H1 (cell line): ENCODE measurements at regions not wholly inside any gene's neighbourhood (a gene's known extent, or its start where the extent isn't known, plus 50 kb on each side); places are given as distances from the start of the nearest gene placed in this dataset.

Experiments
- CTCF ChIA-PET: fragments of 300-600 bp; sonication (Branson Sonifier 250); formaldehyde crosslinking; loops from one replicate; lab custom pipeline; 2021; ENCODE audit not compliant: partially characterized antibody; lab: Charles Lee
- POLR2A ChIA-PET: fragments of 300-600 bp; sonication (Branson Sonifier 250); formaldehyde crosslinking; loops from one replicate; lab custom pipeline; 2021; ENCODE audit warnings: inconsistent platforms; ENCODE audit not compliant: partially characterized antibody; lab: Charles Lee
- DNase-seq, 2 experiments: peaks; one replicate each; pipeline versions ENCODE4 v3.0.0 to v3.0.0-alpha.2; 2010 to 2022; ENCODE audit warnings: low spot score in 2 of 2, low read depth in 1 of 2, mixed read lengths in 1 of 2
- FAIRE-seq: peaks from 2 replicates; lab custom pipeline; 2011; peaks lifted over from hg19 to GRCh38; lab: Jason Lieb, UNC
- H2AFZ ChIP-seq: 2 replicates; pipeline ENCODE4 v1.8.1; 2012; ENCODE audit warnings: low read length, inconsistent platforms
- H2AK5ac ChIP-seq: 2 replicates; pipeline ENCODE4 v1.6.1; 2013; ENCODE audit warnings: low read depth, low read length
- H2BK120ac ChIP-seq: replicated peaks from 2 replicates; pipeline ENCODE3; 2013; ENCODE audit warnings: low read depth, low read length, inconsistent platforms
- H2BK12ac ChIP-seq: 2 replicates; pipeline ENCODE4 v1.6.1; 2013; ENCODE audit warnings: low read depth, low read length
- H2BK15ac ChIP-seq: 2 replicates; pipeline ENCODE4 v1.6.1; 2013; ENCODE audit warnings: low read length
- H2BK20ac ChIP-seq: 2 replicates; pipeline ENCODE4 v1.6.1; 2013; ENCODE audit warnings: low read length
- H2BK5ac ChIP-seq: 2 replicates; pipeline ENCODE4 v1.6.1; 2013; ENCODE audit warnings: low read depth, low read length
- H3K14ac ChIP-seq: 2 replicates; pipeline ENCODE4 v1.6.1; 2013; ENCODE audit warnings: inconsistent platforms; ENCODE audit not compliant: insufficient read length
- H3K18ac ChIP-seq: 2 replicates; pipeline ENCODE4 v1.6.1; 2013; ENCODE audit warnings: low read length; ENCODE audit errors: extremely low read depth
- H3K23ac ChIP-seq: 2 replicates; pipeline ENCODE4 v1.6.1; 2013; ENCODE audit warnings: inconsistent platforms; ENCODE audit not compliant: insufficient read length
- H3K23me2 ChIP-seq: 2 replicates; pipeline ENCODE4 v1.6.1; 2013; ENCODE audit warnings: low read depth, low read length
- H3K27ac ChIP-seq: 2 replicates; pipeline ENCODE4 v1.6.1; 2011; ENCODE audit warnings: low read depth, low read length, inconsistent platforms
- H3K27me3 ChIP-seq, 4 experiments: replicated peaks in 1 of 4; 1 replicate in 1 of 4; 2 replicates in 3 of 4; pipeline versions ENCODE4 v1.6.1 to v1.8.1; 2011 to 2013; ENCODE audit warnings: low read length in 3 of 4, mild to moderate bottlenecking in 3 of 4, inconsistent platforms in 2 of 4, mixed read lengths in 2 of 4, moderate library complexity in 1 of 4; ENCODE audit not compliant: control insufficient read depth in 3 of 4, insufficient read depth in 3 of 4; ENCODE audit errors: extremely low read depth in 1 of 4
- H3K36me3 ChIP-seq, 4 experiments: 2 replicates each; pipeline versions ENCODE4 v1.6.1 to v1.8.1; 2011 to 2013; ENCODE audit warnings: mild to moderate bottlenecking in 4 of 4, low read length in 3 of 4, moderate library complexity in 2 of 4, control low read depth in 1 of 4, inconsistent platforms in 1 of 4; ENCODE audit not compliant: insufficient read depth in 4 of 4, control insufficient read depth in 2 of 4
- H3K4ac ChIP-seq: replicated peaks from 2 replicates; pipeline ENCODE3; 2013; ENCODE audit warnings: low read length, low read depth, mixed read lengths, inconsistent platforms; ENCODE audit not compliant: insufficient read length
- H3K4me1 ChIP-seq, 4 experiments: replicated peaks in 1 of 4; 1 replicate in 1 of 4; 2 replicates in 3 of 4; pipeline versions ENCODE4 v1.6.1 to v1.8.1; 2011 to 2013; ENCODE audit warnings: low read length in 3 of 4, inconsistent platforms in 2 of 4, mixed read lengths in 1 of 4; ENCODE audit not compliant: insufficient read depth in 4 of 4, control insufficient read depth in 3 of 4
- H3K4me2 ChIP-seq, 2 experiments: 2 replicates each; pipeline versions ENCODE4 v1.6.1 to v1.8.1; 2011 to 2013; ENCODE audit warnings: low read depth in 2 of 2, low read length in 2 of 2, control low read depth in 1 of 2, inconsistent platforms in 1 of 2, mild to moderate bottlenecking in 1 of 2; ENCODE audit not compliant: insufficient read depth in 1 of 2
- H3K4me3 ChIP-seq, 4 experiments: fragments of 200-600, 300-600 bp in 1 of 4; sonication (generic), shearing (Covaris generic), sonication (Bioruptor Twin) in 1 of 4; 2 replicates each; pipeline versions ENCODE4 v1.5.1 to v1.8.1; 2011 to 2016; ENCODE audit warnings: low read length in 4 of 4, low read depth in 3 of 4, control low read depth in 2 of 4, inconsistent platforms in 2 of 4, mild to moderate bottlenecking in 2 of 4, mixed read lengths in 1 of 4, moderate library complexity in 1 of 4; ENCODE audit not compliant: insufficient read depth in 2 of 4; ENCODE audit errors: extremely low read depth in 1 of 4
- H3K56ac ChIP-seq: replicated peaks from 2 replicates; pipeline ENCODE3; 2013; ENCODE audit warnings: low read depth, mild to moderate bottlenecking, mixed read lengths, low read length, inconsistent platforms; ENCODE audit not compliant: insufficient read length
- H3K79me1 ChIP-seq: 2 replicates; pipeline ENCODE4 v1.6.1; 2013; ENCODE audit warnings: low read depth, low read length, control low read depth
- H3K79me2 ChIP-seq, 2 experiments: 2 replicates each; pipeline versions ENCODE4 v1.6.1 to v1.8.1; 2012 to 2013; ENCODE audit warnings: low read length in 2 of 2, mild to moderate bottlenecking in 2 of 2, inconsistent platforms in 1 of 2; ENCODE audit not compliant: insufficient read depth in 2 of 2, control insufficient read depth in 1 of 2
- H3K9ac ChIP-seq, 4 experiments: replicated peaks in 1 of 4; 1 replicate in 1 of 4; 2 replicates in 3 of 4; pipeline versions ENCODE4 v1.6.1 to v1.8.1; 2011 to 2013; ENCODE audit warnings: low read depth in 3 of 4, low read length in 3 of 4, control low read depth in 2 of 4, mild to moderate bottlenecking in 2 of 4, moderate library complexity in 2 of 4, inconsistent platforms in 1 of 4; ENCODE audit errors: extremely low read depth in 1 of 4
- H3K9me3 ChIP-seq, 2 experiments: 2 replicates each; pipeline versions ENCODE4 v1.6.1 to v1.8.1; 2012 to 2013; ENCODE audit warnings: mild to moderate bottlenecking in 2 of 2, moderate library complexity in 2 of 2, control low read depth in 1 of 2, inconsistent platforms in 1 of 2, low read depth in 1 of 2, low read length in 1 of 2, mixed read lengths in 1 of 2; ENCODE audit not compliant: insufficient read depth in 2 of 2
- H4K20me1 ChIP-seq, 2 experiments: replicated peaks in 1 of 2; 2 replicates each; pipeline versions ENCODE3 to v1.8.1; 2011 to 2013; ENCODE audit warnings: inconsistent platforms in 2 of 2, low read length in 2 of 2, mild to moderate bottlenecking in 1 of 2; ENCODE audit not compliant: insufficient read depth in 2 of 2, control insufficient read depth in 1 of 2
- H4K5ac ChIP-seq: 2 replicates; pipeline ENCODE4 v1.6.1; 2013; ENCODE audit warnings: low read length, low read depth, mixed read lengths, inconsistent platforms; ENCODE audit not compliant: insufficient read length
- H4K8ac ChIP-seq: 2 replicates; pipeline ENCODE4 v1.8.0; 2013; ENCODE audit warnings: mild to moderate bottlenecking, moderate library complexity, low read length, inconsistent platforms; ENCODE audit not compliant: insufficient read depth; ENCODE audit errors: extremely low read depth
- H4K91ac ChIP-seq: replicated peaks from 2 replicates; pipeline ENCODE3; 2013; ENCODE audit warnings: low read length, mixed read lengths, inconsistent platforms; ENCODE audit not compliant: insufficient read length
- BCL11A ChIP-seq, 2 experiments: IDR thresholded peaks; one replicate each; pipeline ENCODE4 v1.6.1; 2011; ENCODE audit warnings: low read depth in 2 of 2, low read length in 2 of 2, mild to moderate bottlenecking in 2 of 2
- CREB1 ChIP-seq: IDR thresholded peaks from 2 replicates; pipeline ENCODE4 v1.6.1; 2012; ENCODE audit warnings: inconsistent platforms
- EP300 ChIP-seq, 2 experiments: IDR thresholded peaks; 1 replicate in 1 of 2; 2 replicates in 1 of 2; pipeline ENCODE4 v1.6.1; 2011 to 2012; ENCODE audit warnings: low read depth in 2 of 2, low read length in 2 of 2, mild to moderate bottlenecking in 2 of 2, borderline replicate concordance in 1 of 2, inconsistent platforms in 1 of 2, moderate library complexity in 1 of 2
- EZH2 ChIP-seq: fragments of 200-600 bp; sonication (generic); IDR thresholded peaks from 2 replicates; pipeline ENCODE4 v1.7.1; 2012; ENCODE audit warnings: low read depth, mild to moderate bottlenecking, moderate library complexity, low read length, inconsistent platforms; ENCODE audit not compliant: severe bottlenecking
- GTF2F1 ChIP-seq: IDR thresholded peaks from 2 replicates; pipeline ENCODE4 v1.6.1; 2012; ENCODE audit warnings: low read depth, low read length, improper control_type of control experiment, borderline replicate concordance
- KDM1A ChIP-seq: fragments of 200-600, 300-600 bp; sonication (generic); IDR thresholded peaks from 2 replicates; pipeline ENCODE4 v1.7.1; 2016; ENCODE audit warnings: mild to moderate bottlenecking, low read length, borderline replicate concordance
- MAFK ChIP-seq: IDR thresholded peaks from 2 replicates; pipeline ENCODE4 v1.6.1; 2012; ENCODE audit warnings: low read depth, mild to moderate bottlenecking, improper control_type of control experiment, low read length
- PHF8 ChIP-seq: fragments of 200-600 bp; sonication (generic); conservative IDR thresholded peaks from 2 replicates; pipeline ENCODE4 v1.7.1; 2012; ENCODE audit warnings: low read depth, mild to moderate bottlenecking, inconsistent platforms, low read length, moderate library complexity
- POLR2A ChIP-seq, 2 experiments: IDR thresholded peaks; 1 replicate in 1 of 2; 2 replicates in 1 of 2; pipeline ENCODE4 v1.6.1; 2011; ENCODE audit warnings: low read depth in 2 of 2, low read length in 2 of 2, mild to moderate bottlenecking in 2 of 2; ENCODE audit errors: control extremely low read depth in 1 of 2
- POU5F1 ChIP-seq: IDR thresholded peaks from 2 replicates; pipeline ENCODE4 v1.6.1; 2011; ENCODE audit warnings: low read depth, mild to moderate bottlenecking, low read length, moderate library complexity
- SRF ChIP-seq: IDR thresholded peaks from 2 replicates; pipeline ENCODE4 v1.6.1; 2011; ENCODE audit warnings: mild to moderate bottlenecking, low read depth, low read length, moderate library complexity
- TAF1 ChIP-seq: IDR thresholded peaks from 2 replicates; pipeline ENCODE4 v1.6.1; 2011; ENCODE audit warnings: mild to moderate bottlenecking, low read depth, low read length
- WGBS, 2 experiments: shearing (Covaris generic) in 1 of 2; methylation state at CpG; one replicate each; pipeline versions ENCODE4 v1.1.6 to v1.1.7; 2013 to 2015; ENCODE audit warnings: low lambda C conversion rate in 2 of 2, mixed read lengths in 2 of 2, inconsistent platforms in 1 of 2, low coverage in 1 of 2, missing lambda C conversion rate in 1 of 2; ENCODE audit not compliant: insufficient replicate concordance in 2 of 2, insufficient coverage in 1 of 2, insufficient read length in 1 of 2; ENCODE audit errors: extremely low coverage in 1 of 2, missing lambda C conversion rate in 1 of 2; 5-methylcytosine and 5-hydroxymethylcytosine counted together

DNA sequence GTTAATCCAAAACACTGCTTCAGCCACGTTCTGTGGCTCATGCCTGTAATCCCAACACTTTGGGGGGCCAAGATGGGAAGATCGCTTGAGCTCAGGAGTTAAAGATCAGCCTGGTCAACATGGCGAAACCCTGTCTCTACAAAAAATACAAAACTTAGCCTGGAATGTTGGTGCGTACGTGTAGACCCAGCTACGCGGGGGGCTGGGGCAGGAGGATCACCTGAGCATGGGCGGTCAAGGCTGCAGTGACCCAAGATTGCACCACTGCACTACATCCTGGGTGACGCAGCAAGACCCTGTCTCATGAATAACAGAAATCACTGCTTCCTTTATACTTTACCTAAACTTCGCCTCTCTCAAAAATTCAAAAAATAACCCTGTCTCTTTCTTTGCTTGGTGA is 1325.0 kb upstream of the CADM2 start:
- H2BK5ac ChIP-seq, result no peak overlapping the region
- FAIRE-seq, result no peak
- TF ChIP-seq POU5F1 (no peak), POLR2A (IDR thresholded peaks at IDR 0.05; ENCODE audit: control extremely low read depth in 1 of 2, low read depth in 2 of 2, low read length in 2 of 2) (no peak), SRF (no peak), CREB1 (no peak), PHF8 (no peak), EP300 (IDR thresholded peaks at IDR 0.05; ENCODE audit: borderline replicate concordance in 1 of 2, low read depth in 2 of 2, low read length in 2 of 2) (no peak), TAF1 (no peak), MAFK (no peak), EZH2 (no peak), GTF2F1 (no peak), KDM1A (no peak), BCL11A (IDR thresholded peaks at IDR 0.05; ENCODE audit: low read depth in 2 of 2, low read length in 2 of 2) (no peak)
- TF ChIP-seq, all 59 proteins: peak for 0

More for the DNA sequence above, 1325.0 kb upstream of the CADM2 start:
- Histone ChIP-seq H3K79me2 (no peaks in the 10 kb centered on the region), H3K9ac (no peak overlapping the region), H2BK15ac (no peak overlapping the region), H3K4ac (no peak overlapping the region), H4K20me1 (no peaks in the 10 kb centered on the region), H2AFZ (no peak overlapping the region), H2AK5ac (no peak overlapping the region), H3K27me3 (no peaks in the 10 kb centered on the region; a peak in 1 of 7 replicates), H3K23me2 (no peaks in the 10 kb centered on the region), H4K8ac (no peak overlapping the region; the same call in 1 of the 2 replicates), H3K79me1 (no peaks in the 10 kb centered on the region), H2BK20ac (no peak overlapping the region), H4K5ac (no peak overlapping the region), H3K4me2 (no peak overlapping the region), H3K4me1 (no peaks in the 10 kb centered on the region), H2BK120ac (no peak overlapping the region), H2BK12ac (no peak overlapping the region), H3K56ac (no peak overlapping the region), H4K91ac (no peak overlapping the region), H3K23ac (no peak overlapping the region), H3K18ac (no peak overlapping the region), H3K27ac (no peak overlapping the region), H3K4me3 (no peak overlapping the region), H3K14ac (no peak overlapping the region), H3K9me3 (no peaks in the 10 kb centered on the region), H3K36me3 (no peaks in the 10 kb centered on the region)
- CTCF ChIA-PET, result no interaction called here
- 95 to 100% methylated on average over 1 to 9 of the region's 10 CpGs for WGBS, 2 experiments
- POLR2A ChIA-PET, result no interaction called here
- DNase-seq, result no peak
